ENCODE measurements at regions not wholly inside any gene's neighbourhood (a gene's known extent, or its start where the extent isn't known, plus 50 kb on each side); places are given as distances from the start of the nearest gene placed in this dataset.
"Not testable (repeated sequence)": the region's sequence is repeated elsewhere in the genome, so short reads cannot be mapped to it uniquely, and the experiment has no call there.

- no peak for DNase-seq (ENCODE audit: low read depth)
These were observed 491.9 kb upstream of the PROK2 start for GRCh38 chr3:72276806-72277205.

- DNase-seq (ENCODE audit: low read depth), result no peak
These were observed 490.4 kb upstream of the PROK2 start for GRCh38 chr3:72275331-72275751.

DNA sequence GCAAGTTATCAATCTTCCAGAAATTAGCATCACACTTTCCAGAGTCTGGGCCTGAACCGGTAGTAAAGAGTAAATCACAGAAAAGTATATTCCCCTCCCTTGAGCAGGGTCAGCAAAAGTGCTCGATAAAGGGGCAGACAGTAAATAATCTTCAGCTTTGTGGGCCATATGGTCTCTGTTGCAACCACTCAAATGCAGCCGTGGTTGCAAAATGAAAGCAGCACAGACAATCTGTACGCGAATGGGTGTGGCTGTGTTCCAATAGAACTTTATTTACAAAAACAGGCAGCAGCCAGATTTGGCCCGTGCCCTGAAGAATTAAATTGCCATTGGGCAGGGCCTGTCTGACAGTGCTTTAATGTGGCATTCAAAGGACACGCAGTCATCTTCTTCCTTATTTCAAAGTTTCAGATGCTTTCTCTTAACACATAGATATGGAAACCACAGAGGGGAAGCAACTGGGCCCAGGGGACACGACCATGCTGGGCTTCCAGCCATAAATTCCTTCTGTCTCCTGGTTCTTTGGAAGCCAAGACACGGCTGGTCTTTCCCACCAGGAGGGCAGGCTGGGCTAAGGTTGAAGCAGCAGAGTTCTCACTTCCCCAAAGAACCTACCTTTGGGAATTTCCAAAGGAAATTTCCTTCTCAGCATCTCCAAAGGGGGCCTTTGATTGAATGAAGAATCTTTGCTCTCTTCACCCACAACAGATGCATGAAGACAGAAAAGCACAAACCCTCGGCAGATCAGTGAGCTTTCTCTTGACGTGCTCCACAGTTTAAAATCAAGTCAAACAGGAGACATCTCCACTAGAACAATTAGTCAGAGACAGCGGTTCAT lies 489.8 kb upstream of the PROK2 start:
- no peak for DNase-seq (ENCODE audit: low read depth)

DNA sequence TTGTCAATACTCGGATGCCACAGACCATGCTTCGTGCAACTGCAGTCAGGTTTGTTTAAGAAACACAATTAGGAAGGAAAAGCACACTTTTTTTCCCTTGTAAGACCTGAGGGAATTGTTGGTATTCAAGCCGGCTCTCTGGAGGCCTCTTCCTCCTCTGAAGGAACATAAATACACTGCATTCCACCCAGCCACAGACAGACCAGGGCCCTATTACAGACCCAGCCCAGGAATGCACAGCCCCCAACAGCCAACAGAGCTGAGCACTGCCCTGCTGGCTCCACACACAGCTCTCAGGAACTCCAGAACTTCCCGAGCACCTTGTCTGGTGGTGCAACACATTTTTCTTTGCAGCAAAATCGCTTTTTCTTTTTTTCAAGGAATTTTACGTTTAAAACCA lies 488.7 kb upstream of the PROK2 start:
- DNase-seq (ENCODE audit: low read depth), result no peak

- DNase-seq (ENCODE audit: low read depth), result no peak
These were observed 487.4 kb upstream of the PROK2 start for GRCh38 chr3:72272356-72272755.

DNA sequence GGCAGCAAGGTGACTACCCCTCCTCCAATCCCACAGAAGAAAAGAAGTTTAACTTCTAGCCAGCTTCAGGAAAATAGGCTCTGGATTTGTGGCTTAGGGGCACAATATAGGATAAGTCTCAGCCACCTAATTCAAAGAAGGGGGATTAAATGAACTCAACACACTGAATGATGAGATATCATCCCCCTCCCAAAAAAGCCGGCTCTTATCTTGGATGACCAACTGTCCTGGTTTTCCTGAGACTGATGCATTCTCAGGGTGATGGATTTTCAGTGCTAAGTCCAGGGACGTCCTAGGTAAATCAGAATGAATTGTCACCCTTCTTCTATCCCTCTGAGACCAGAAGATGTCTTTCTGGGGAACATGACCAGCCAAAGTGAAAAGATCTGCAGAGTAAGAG lies 487.0 kb upstream of the PROK2 start:
- no peak for DNase-seq (ENCODE audit: low read depth)

- no peak for DNase-seq (ENCODE audit: low read depth)
These were observed 486.3 kb upstream of the PROK2 start for GRCh38 chr3:72271216-72271615.

DNA sequence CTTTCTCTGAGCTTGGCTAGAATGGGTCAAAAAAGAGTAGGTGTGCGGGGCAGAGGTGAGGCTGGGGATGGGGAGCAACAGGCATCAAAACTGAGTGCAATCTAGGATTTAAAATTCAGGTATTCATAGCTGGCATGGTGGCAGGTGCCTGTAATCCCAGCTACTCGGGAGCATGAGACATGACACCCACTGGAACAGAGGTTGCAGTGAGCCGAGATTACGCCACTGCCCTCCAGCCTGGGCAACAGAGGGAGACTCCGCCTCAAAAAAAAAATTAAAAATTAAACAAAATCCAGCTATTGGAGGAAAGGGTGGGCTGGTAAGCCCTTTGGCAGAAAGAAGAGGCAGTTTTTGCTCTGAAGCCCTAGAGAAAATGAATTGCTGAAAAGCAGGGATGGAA lies 485.8 kb upstream of the PROK2 start:
- no peak for DNase-seq (ENCODE audit: low read depth)

- DNase-seq (ENCODE audit: low read depth), result no peak
These were observed 485.2 kb upstream of the PROK2 start for GRCh38 chr3:72270072-72270681.

DNA sequence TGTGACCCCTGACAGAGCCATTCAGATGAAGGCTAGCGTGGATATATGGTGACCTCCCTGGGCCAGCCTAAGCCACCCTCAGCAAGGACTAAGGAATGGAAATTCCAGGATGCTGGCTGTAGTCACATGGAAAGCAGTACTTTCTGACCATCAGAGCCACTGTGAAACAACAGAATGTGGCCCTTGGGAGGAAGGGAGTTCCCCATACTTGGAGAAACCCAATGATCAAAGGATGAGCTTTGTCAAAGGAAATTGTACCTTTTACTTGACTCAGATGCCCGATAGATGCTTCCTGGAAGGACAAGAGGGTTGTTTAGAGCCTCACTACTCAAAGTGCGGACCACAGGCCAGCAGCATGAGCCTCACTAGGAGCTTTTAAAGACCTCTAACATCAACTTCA lies 484.5 kb upstream of the PROK2 start:
- no peak for DNase-seq (ENCODE audit: low read depth)

DNA sequence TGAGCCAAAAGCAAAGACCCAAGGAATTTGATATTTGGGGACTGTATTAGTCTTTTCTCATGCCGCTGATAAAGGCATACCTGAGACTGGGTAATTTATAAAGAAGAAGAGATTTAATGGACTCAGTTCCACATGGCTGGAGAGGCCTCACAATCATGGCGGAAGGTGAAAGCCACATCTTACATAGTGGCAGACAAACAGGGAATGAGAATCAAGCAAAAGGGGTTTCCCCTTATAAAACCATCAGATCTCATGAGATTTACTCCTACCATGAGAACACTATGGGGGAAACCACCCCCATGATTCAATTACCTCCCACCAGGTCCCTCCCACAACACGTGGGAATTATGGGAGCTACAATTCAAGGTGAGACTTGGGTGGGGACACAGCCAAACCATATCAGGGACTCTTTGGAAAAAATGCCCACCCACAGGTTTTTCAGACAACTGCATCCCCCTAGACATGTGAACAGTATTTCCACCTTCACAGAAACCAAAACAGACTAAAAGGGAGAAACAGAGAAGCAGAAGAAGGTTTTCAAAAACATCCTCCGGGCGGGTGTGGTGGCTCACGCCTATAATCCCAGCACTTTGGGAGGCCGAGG lies 482.1 kb upstream of the PROK2 start:
- DNase-seq (ENCODE audit: low read depth), result not testable (repeated sequence)

GRCh38 chr3:72266016-72266370 lies 481.0 kb upstream of the PROK2 start:
- DNase-seq (ENCODE audit: low read depth), result no peak

- no peak for DNase-seq (ENCODE audit: low read depth)
These were observed 480.5 kb upstream of the PROK2 start for GRCh38 chr3:72265256-72266015.

DNA sequence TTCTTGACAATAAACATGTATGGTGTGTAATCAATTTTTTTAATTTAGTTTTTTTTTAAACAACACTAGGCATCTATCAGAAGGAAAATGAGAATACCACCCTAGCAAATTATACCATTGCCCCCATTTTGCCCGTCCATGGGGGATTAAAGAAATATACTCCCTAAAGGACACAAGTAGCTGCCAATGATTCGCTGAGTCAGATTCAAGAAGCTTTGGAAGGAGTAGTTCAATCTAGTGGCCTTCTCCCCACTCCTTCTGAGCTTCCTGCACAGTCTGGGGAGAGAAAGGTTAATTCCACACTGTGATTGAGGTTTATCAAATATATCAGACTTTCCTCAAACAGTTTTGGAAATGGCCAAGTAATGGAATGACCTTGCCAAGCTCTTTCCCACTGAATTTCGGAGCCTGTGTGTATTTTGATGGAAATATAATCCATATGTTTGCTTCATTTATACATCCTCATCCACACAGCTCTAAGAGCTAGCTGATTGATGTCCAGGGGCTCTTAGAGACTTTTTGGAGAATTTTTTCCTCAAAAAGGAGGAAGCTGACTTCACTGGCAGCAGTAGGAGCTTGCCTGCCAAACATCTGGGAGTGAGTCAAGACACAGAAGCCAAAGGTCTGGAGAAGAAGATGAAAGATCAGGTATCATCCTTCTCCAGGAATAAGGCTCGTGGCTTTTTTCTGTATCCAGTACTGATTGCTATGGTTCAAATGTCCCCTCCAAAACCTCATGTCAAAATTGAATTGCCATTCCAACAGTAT lies 478.5 kb upstream of the PROK2 start:
- no peak for DNase-seq (ENCODE audit: low read depth)

DNA sequence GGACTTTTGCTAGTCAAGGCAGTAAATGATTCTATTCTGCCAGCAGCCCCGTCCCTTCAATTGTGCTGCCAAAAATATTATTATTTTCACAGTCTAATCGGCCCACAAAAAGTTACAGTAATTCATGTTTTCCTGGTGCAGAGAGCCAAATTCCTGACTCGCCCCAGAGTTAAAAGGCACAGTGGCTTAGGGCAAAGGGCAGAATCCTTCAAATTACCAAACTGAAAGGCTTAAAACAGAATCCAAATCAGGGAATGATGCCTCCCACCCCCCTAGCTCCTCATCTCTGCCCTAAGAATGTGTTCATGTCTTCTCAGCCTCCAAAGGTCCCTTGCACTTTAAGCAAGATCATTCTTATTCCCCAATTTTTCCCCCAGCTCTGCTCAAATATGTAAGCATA lies 477.8 kb upstream of the PROK2 start:
- DNase-seq (ENCODE audit: low read depth), result no peak

DNA sequence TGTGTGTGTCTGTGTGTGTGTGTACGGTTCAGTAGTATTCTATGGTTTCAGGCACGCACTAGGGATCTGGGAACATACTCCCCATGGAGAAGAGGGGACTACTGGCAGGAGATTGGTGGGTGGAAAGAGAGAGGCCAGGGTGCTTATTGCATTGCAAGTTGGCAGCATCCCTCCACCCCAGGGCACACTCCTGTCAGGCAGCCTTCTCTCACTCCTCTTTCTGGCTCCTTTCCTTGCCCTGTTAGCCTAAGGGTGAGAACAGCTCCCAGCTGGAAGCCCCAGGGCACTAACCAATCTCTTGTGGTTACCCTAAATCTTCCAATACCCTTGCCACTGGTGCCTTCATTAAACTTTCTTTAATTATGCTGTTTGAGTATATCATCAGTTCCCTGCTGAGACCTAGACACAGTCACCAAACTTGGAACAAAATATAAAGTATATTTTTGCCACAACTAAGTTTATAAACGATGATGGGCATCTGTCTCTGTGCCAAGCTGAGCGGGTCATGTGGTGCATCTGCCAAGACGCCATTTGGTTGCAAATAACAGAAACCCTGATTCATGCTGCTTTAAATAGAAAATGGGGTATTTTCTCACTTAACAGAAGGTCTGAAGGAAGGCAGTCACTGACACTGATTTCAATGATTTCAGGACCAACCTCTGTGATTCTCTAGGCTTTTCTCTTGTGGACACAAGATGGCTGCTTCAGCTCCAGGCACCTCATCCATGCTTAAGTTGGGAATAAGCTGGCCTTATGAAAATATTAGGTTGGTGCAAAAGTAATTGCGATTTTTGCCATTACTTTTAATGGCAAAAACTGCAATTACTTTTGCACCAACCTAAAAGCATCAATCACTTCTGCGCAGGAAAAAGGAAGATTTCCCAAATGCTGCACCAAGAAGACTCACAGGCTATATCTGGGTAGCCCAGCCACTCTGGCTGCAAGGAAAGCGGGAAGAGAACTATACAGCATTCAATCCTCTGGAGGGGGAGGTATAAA lies 476.9 kb upstream of the PROK2 start:
- no peak for DNase-seq (ENCODE audit: low read depth)

GRCh38 chr3:72260588-72260910 lies 475.6 kb upstream of the PROK2 start:
- no peak for DNase-seq (ENCODE audit: low read depth)

DNA sequence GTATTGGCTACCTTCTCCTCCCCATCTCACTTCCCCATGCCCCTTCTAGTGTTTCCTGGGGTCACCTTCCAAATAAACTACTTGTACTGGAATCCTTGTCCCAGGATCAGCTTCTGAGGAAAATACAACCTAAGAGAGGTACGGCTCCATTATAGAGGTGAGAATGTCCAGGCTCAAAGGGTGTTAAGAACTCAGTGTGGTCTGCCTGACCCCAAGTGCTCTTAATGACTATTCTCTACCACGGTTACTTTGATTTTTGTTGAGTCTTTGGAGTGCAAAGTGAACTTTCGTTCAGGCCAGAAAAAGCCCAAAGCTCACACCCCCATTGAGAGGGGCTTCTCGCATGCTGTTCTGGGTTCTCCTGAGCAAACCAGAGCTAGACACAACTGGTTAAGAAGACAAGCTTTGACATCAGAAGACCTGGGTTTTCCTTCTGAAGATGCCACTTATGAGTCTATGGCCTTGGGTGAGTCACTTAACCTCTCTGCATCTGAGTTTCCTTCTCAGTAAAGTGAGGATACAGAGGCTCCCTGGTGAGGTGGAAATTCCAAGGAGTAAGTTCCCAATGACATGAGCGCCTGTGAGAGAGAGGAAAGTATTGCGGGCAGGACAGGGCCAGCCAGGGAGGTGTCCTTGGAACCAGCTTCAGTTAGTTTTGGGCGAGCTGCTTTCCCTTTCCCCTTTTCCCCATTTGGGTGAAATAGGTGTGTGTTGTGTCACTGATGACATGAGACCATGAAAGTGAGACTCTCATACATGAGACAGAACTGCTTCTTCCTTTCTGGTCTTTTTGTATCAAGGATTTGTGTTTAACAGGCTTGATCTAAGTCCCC lies 475.0 kb upstream of the PROK2 start:
- DNase-seq (ENCODE audit: low read depth), result no peak

- DNase-seq (ENCODE audit: low read depth), result no peak
These were observed 473.6 kb upstream of the PROK2 start for GRCh38 chr3:72258361-72259141.

Measured in activated T-helper 1 cell treated with Interleukin-2 at 50 U/mL for 16 hours (primary cell).